Epidermal melanocyte (primary cell): ENCODE measurements at regions not wholly inside any gene's neighbourhood (a gene's known extent, or its start where the extent isn't known, plus 50 kb on each side); places are given as distances from the start of the nearest gene placed in this dataset.
"Not testable (repeated sequence)": the region's sequence is repeated elsewhere in the genome, so short reads cannot be mapped to it uniquely, and the experiment has no call there.

Experiments
- DNase-seq: peaks from one replicate; pipeline ENCODE4 v3.0.0; 2011; ENCODE audit warnings: low spot score; ENCODE audit not compliant: insufficient read length

- DNase-seq: no peak
These were observed 96.2 kb upstream of the MXRA5 start for GRCh38 chrX:3442691-3443090.

DNA sequence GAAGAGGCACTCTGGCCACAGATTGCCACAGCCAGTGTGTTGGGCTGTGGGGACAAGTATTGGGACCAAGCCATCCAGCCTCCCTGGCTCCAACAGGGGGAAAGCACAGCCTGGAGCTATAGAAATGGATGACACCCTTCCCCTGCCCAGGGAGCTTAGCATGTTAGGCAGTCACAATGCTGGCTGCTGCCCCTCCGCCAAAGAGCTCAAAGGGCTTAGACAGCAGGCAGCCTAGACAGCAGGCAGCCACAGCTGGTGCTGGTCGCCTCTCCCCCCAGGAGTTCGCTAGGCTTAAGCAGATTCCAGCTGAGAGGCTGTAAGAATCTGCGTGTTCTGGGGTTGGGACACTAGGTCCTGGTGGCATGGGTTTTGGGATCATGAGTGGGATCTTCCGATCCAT lies 94.5 kb upstream of the MXRA5 start:
- no peak for DNase-seq

GRCh38 chrX:3435916-3436315 lies 89.5 kb upstream of the MXRA5 start:
- not testable (repeated sequence) for DNase-seq

DNA sequence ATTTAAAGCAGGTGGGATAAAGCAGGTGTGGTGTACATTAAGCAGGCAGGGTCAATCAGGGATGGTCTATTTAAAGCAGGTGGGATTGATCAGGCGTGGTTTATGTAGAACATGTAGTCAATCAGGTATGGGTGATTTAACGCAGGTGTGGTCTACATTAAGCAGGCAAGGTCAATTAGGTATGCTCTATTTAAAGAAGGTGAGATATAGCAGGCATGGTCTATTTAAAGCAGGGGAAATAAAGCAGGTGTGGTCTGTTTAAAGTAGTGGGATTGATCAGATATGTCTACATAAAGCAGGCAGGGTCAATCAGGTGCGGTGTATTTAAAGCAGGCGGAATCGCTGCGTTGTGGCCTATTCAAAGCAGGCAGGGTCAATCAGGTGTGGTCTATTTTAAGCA lies 88.6 kb upstream of the MXRA5 start:
- no peak for DNase-seq

GRCh38 chrX:3428792-3429191 lies 82.3 kb upstream of the MXRA5 start:
- no peak for DNase-seq

- no peak for DNase-seq
These were observed 80.1 kb upstream of the MXRA5 start for GRCh38 chrX:3426552-3426951.

- no peak for DNase-seq
These were observed 78.6 kb upstream of the MXRA5 start for GRCh38 chrX:3425031-3425430.

DNA sequence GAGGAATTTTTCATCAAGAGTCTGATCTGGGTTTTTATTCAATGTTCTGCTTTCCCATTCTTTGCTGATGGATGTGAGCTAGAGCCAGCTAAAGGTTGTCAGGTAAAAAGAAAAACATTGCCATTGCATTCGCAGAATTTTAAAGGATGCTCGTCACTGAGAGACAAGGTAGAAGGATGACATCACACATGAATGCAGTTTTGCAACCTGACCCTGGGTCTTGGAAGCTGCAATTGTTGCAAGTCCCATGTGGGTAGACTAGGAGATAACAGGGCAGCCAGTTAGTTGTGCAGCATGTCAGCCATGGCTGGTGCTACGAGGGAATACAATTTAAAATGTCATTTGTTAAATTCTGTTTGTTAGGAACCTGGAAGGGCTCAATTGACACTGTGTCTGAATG lies 73.9 kb upstream of the MXRA5 start:
- no peak for DNase-seq

DNA sequence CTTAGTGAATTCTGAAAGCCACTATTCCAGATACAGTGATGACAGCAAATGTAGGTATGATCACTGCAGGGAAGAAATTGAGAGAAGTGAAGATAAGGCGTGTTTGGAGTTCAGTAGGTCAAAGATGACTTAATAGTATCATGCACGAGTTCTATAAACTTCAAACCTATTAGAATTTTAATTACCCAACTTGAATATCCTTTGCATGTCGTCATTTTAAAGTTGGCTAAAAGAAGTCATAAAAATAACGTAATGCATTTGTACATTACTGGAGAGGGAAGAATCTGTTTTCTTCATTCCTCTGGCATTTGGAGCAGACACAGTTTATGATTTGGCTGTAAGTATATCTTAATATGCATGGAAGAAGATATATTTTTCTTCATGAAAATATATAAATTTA lies 68.6 kb upstream of the MXRA5 start:
- DNase-seq: no peak

GRCh38 chrX:3411626-3412025 lies 65.2 kb upstream of the MXRA5 start:
- DNase-seq: not testable (repeated sequence)

DNA sequence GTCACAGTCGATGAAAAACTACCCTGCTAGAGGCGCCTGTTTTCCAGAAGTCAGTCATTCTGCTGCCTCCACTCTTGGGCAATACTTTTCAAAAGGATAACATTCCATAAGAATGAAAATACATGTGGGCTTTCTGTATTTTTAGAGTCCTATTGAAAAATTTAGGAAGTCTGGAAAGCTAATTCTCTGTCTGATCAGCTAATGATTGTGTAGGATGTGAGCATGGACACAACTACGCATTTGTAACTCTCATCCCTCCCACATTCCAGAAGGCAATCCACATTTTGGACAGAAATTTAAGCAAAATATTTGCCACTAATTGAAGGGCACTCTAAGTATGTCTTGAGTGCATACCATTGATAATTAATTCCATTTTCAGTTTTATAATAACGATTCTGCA lies 63.5 kb upstream of the MXRA5 start:
- not testable (repeated sequence) for DNase-seq

DNA sequence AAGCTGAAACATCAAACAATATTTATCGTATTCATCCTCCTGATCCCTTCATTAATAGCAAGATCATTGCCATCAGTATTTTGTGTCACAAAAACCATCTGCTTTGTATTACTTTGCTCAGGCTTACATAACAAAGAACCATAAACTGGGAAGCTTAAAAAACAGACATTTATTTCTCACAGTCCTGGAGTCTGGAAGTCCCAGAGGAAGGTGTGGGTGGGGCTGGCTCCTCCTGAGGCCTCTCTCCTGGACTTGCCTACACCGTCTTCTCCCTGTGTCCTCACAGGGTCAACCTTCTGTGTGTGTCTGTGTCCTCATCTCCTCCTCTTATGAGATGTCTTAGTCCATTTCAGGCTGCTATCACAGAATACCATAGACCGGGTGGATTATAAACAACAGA lies 61.3 kb upstream of the MXRA5 start:
- no peak for DNase-seq

GRCh38 chrX:3407121-3407520 lies 60.7 kb upstream of the MXRA5 start:
- no peak for DNase-seq

DNA sequence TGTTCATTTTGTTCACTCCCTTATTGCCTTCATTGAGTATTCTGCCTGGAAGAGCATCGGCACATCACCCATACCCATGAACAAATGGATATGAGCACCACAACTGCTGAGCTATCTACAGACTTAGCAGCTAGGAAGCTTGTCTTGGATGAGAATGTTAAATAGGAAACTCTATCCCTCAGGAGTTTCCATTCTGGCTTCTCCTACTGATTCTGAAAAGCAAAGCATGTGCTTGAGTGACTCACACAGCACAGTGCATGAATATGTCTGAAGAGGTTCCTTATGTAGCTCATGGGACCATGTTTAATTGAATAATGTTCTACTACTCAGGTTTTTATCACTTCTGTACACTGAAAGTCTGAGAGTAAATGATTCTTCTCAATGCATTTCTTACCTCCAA lies 57.3 kb upstream of the MXRA5 start:
- DNase-seq: no peak
